ENCODE measurements at regions not wholly inside any gene's neighbourhood (a gene's known extent, or its start where the extent isn't known, plus 50 kb on each side); places are given as distances from the start of the nearest gene placed in this dataset.
"Not testable (repeated sequence)": the region's sequence is repeated elsewhere in the genome, so short reads cannot be mapped to it uniquely, and the experiment has no call there.

- not testable (repeated sequence) for ATAC-seq (ENCODE audit: low FRiP score in 2 of 2); H3K27me3 ChIP-seq; H3K4me3 ChIP-seq; H3K27ac ChIP-seq; H3K4me1 ChIP-seq; DNase-seq; H3K36me3 ChIP-seq; H3K9me3 ChIP-seq
- no CpG with 5 or more reads among the region's 1 CpG for WGBS, 2 donors
Measured at GRCh38 chr21:6363591-6363990, 4157.8 kb upstream of the TPTE start.

- ATAC-seq (ENCODE audit: low FRiP score in 2 of 2) = not testable (repeated sequence)
- peak in 1 of 2 donors; percentile 16 for DNase-seq
Measured at GRCh38 chr21:6368824-6369223, 4152.6 kb upstream of the TPTE start.

GRCh38 chr21:6373253-6373652 lies 4148.1 kb upstream of the TPTE start:
- not testable (repeated sequence) for H3K9me3 ChIP-seq; H3K27me3 ChIP-seq; ATAC-seq (ENCODE audit: low FRiP score in 2 of 2); H3K27ac ChIP-seq; H3K36me3 ChIP-seq; H3K4me1 ChIP-seq; H3K4me3 ChIP-seq
- DNase-seq = peak in 1 of 2 donors; percentile 11
- no CpG with 5 or more reads among the region's 3 CpGs for WGBS, 2 donors

More at GRCh38 chr21:6368824-6369223, 4152.6 kb upstream of the TPTE start:
- WGBS, 2 donors = 14 to 20% methylated on average over 3 to 7 of the region's 7 CpGs
- H3K36me3 ChIP-seq, H3K4me1 ChIP-seq, H3K27me3 ChIP-seq, H3K9me3 ChIP-seq: not testable (repeated sequence)
- Histone ChIP-seq H3K4me3 (peak overlapping the region in 2 of 4 donors; percentile 23 to 27), H3K27ac (peak overlapping the region in 2 of 4 donors; percentile 61 to 71)

GRCh38 chr21:6374232-6374631 lies 4147.2 kb upstream of the TPTE start:
- ATAC-seq (ENCODE audit: low FRiP score in 2 of 2); H3K4me3 ChIP-seq; H3K9me3 ChIP-seq; H3K27ac ChIP-seq; H3K4me1 ChIP-seq; H3K27me3 ChIP-seq; H3K36me3 ChIP-seq: not testable (repeated sequence)
- TF ChIP-seq CTCF (IDR thresholded peaks at IDR 0.05) = peak in 3 of 6 experiments; percentile 15 to 26 (median 24)
- peak; percentile 23 to 56 for DNase-seq
- 30% methylated on average over 12 of the region's 12 CpGs for WGBS, 2 donors

- H3K36me3 ChIP-seq; H3K4me3 ChIP-seq; H3K27me3 ChIP-seq; H3K4me1 ChIP-seq; H3K9me3 ChIP-seq; H3K27ac ChIP-seq; ATAC-seq (ENCODE audit: low FRiP score in 2 of 2): not testable (repeated sequence)
- 63 to 85% methylated on average over 4 of the region's 4 CpGs for WGBS, 2 donors
- peak in 1 of 2 donors; percentile 16 for DNase-seq
Measured at GRCh38 chr21:6374926-6375325, 4146.5 kb upstream of the TPTE start.

GRCh38 chr21:6375776-6376175 lies 4145.6 kb upstream of the TPTE start:
- H3K9me3 ChIP-seq; H3K36me3 ChIP-seq; H3K27me3 ChIP-seq; H3K4me1 ChIP-seq; H3K27ac ChIP-seq; ATAC-seq (ENCODE audit: low FRiP score in 2 of 2); H3K4me3 ChIP-seq; DNase-seq: not testable (repeated sequence)
- 44 to 51% methylated on average over 4 of the region's 5 CpGs for WGBS, 2 donors

GRCh38 chr21:6376321-6377070 lies 4144.9 kb upstream of the TPTE start:
- not testable (repeated sequence) for H3K36me3 ChIP-seq; H3K9me3 ChIP-seq; H3K4me1 ChIP-seq; H3K27ac ChIP-seq; H3K27me3 ChIP-seq; H3K4me3 ChIP-seq; ATAC-seq (ENCODE audit: low FRiP score in 2 of 2)
- 67 to 73% methylated on average over 9 of the region's 9 CpGs for WGBS, 2 donors
- peak in 1 of 2 donors; percentile 6 for DNase-seq

Small RNA genes lying in the stretch of these regions (small RNA-seq; reads per million reads assigned to genes)
- gene RF00019 = 0 reads per million in 4 donors
